BJ (cell line): ENCODE measurements at regions not wholly inside any gene's neighbourhood (a gene's known extent, or its start where the extent isn't known, plus 50 kb on each side); places are given as distances from the start of the nearest gene placed in this dataset.
"Not testable (repeated sequence)": the region's sequence is repeated elsewhere in the genome, so short reads cannot be mapped to it uniquely, and the experiment has no call there.

Source experiments
- CTCF ChIA-PET: fragments of 350-600 bp; formaldehyde crosslinking; extraction: SDS; loops from one replicate; lab custom pipeline; 2021; ENCODE audit warnings: antibody characterized with exemption, inconsistent platforms; lab: Yijun Ruan, JAX
- POLR2A ChIA-PET: fragments of 300-600 bp; sonication (Branson Sonifier 250); formaldehyde crosslinking; extraction: SDS; loops from one replicate; lab custom pipeline; 2021; ENCODE audit warnings: antibody characterized with exemption; lab: Charles Lee
- DNase-seq: peaks from one replicate; pipeline ENCODE4 v3.0.0-alpha.2; 2011; ENCODE audit warnings: low read depth
- H3K27me3 ChIP-seq: 2 replicates; pipeline ENCODE4 v1.6.0; 2011; ENCODE audit warnings: low read length; ENCODE audit not compliant: control insufficient read depth, insufficient read depth
- H3K36me3 ChIP-seq: 2 replicates; pipeline ENCODE4 v1.5.1; 2011; ENCODE audit warnings: low read length; ENCODE audit not compliant: control insufficient read depth, insufficient read depth
- H3K4me3 ChIP-seq: 2 replicates; pipeline ENCODE4 v1.5.1; 2011; ENCODE audit warnings: low read depth, mild to moderate bottlenecking, control low read depth, low read length
- CTCF ChIP-seq: IDR thresholded peaks from 2 replicates; pipeline ENCODE4 v1.5.1; 2011; ENCODE audit warnings: low read depth, mild to moderate bottlenecking, control low read depth, inconsistent platforms, low read length, moderate library complexity; ENCODE audit not compliant: insufficient read depth

DNA sequence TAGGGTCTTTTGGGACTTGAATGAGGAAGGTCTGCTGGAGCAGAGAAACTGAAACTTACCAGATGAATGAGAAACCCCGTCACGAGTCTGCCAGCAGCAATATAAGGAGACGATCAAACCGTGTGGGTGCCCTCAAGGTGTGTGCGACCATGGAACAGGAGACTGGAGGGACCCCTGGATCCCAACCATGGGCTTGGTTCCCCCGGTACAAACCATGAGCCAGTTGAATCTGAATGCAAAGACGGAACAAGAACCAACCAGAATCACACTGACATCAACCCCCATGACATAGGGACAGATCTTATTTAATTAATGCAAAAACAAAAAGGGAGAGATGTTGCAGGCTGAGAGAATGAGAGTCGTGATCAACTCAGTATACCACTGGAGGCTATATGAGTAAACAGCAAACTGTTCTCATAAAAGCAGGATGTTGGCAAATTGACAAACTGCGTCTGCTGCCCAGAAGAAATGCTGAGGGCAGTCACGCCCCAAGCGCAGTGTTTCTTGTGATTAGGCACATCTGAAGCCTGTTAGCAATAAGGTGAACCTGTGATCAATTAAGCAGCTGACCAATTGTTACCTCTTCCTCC is 475.5 kb upstream of the ACO1 start:
- ChIA-PET CTCF (no interaction called here), POLR2A (no interaction called here)
- Histone ChIP-seq H3K4me3 (no peak overlapping the region), H3K27me3 (no peaks in the 10 kb centered on the region), H3K36me3 (no peaks in the 10 kb centered on the region)
- no peak for TF ChIP-seq CTCF
- no peak for DNase-seq

DNA sequence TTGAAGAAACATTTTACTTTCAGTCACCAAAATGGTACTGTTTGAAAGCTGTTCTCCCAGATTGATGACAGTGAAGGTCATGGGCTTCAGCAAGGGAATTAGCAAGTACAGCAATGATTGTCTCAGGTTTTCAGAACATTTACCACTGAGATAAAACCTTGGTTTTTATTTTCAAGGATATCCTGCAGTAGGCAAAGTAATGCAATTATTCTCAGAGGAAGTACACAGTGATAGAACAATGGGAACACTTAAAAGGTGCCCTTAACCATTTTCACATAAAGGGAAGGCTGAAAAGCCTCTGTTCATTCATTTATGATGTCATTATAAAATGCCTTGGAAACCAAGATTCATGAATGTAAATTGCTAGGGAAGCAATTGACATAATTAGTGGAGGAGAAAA is 471.8 kb upstream of the ACO1 start:
- TF ChIP-seq CTCF: no peak
- POLR2A ChIA-PET: no interaction called here
- CTCF ChIA-PET: no interaction called here

DNA sequence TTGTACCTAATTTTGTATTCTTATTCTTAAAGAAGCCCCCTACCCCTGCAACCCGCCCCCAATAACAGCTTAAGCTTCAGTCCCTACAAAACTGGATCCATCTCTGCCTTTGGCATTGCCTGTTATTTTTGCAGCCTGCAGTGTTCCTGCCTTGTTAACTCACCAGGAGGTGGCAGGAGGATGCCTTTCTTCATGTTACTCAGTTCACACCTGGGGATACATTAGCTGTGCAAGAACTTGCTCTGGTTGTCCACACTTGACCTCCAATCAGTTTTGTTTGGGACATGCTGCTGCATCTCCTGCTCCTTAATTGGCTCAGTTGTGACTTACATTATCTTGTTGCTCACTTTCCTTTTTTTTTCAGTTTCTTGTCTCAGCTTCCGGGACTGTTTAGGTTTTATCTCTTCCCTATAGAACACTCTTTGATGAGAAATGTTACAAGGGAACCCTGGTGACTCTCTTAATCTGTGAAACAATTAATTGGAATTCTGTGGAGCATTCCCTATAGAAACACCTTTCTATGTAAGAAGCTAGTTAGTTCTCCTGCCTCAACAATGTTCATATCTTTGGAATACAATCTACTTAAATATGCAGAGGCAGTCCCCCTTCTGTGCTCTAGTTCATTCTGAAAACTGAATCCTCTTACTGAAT is 467.7 kb upstream of the ACO1 start:
- POLR2A ChIA-PET: no interaction called here
- no peak overlapping the region for H3K4me3 ChIP-seq
- no peak for DNase-seq
- no peaks in the 10 kb centered on the region for H3K27me3 ChIP-seq
- CTCF ChIA-PET: no interaction called here
- no peak for TF ChIP-seq CTCF
- no peaks in the 10 kb centered on the region for H3K36me3 ChIP-seq

More for the DNA sequence above, 471.8 kb upstream of the ACO1 start:
- Histone ChIP-seq H3K4me3 (no peak overlapping the region), H3K27me3 (no peaks in the 10 kb centered on the region), H3K36me3 (no peaks in the 10 kb centered on the region)
- DNase-seq: no peak

GRCh38 chr9:31937737-31938136 is 446.7 kb upstream of the ACO1 start:
- DNase-seq, H3K36me3 ChIP-seq, CTCF ChIA-PET, H3K27me3 ChIP-seq, POLR2A ChIA-PET, H3K4me3 ChIP-seq: not testable (repeated sequence)

DNA sequence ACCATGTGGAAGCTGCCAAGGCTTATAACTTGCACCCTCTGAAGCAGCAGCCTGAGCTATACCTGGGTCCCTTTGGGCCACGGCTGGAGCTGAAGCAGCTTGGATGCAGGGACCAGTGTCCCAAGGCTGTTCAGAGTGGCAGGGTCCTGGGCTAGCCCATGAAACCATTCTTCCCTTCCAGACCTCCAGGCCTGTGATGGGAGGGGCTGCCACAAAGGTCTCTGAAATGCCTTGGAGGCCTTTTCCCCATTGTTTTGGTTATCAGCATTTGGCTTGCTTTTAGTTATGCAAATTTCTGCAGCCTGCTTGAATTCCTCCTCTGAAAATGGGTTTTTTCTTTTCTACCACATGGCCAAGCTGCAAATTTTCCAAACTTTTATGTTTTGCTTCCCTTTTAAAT is 433.7 kb upstream of the ACO1 start:
- DNase-seq: no peak
- Histone ChIP-seq H3K36me3 (no peaks in the 10 kb centered on the region), H3K27me3 (no peaks in the 10 kb centered on the region), H3K4me3 (no peak overlapping the region)
- TF ChIP-seq CTCF: no peak
- ChIA-PET POLR2A (no interaction called here), CTCF (no interaction called here)

DNA sequence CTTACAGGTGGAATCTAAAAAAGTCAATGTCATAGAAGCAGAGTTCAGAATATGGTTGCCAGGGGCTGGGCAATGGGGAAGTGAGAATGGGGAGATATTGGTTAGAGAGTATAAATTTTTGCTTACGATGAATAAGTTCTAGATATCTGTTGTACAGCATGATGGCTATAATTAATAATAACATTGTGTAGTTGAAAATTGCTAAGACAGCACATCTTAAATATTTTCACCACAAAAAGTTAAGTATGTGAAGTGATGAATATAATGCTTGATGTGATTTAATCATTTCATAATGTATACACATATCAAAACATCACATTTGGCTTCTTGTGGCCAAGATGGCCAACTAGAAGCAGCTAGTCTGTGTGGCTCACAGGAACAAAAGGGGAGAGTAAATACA is 425.9 kb upstream of the ACO1 start:
- TF ChIP-seq CTCF: no peak
- Histone ChIP-seq H3K36me3 (no peaks in the 10 kb centered on the region), H3K27me3 (no peaks in the 10 kb centered on the region), H3K4me3 (no peak overlapping the region)
- ChIA-PET CTCF (no interaction called here), POLR2A (no interaction called here)
- no peak for DNase-seq
